ENCODE measurements at regions not wholly inside any gene's neighbourhood (a gene's known extent, or its start where the extent isn't known, plus 50 kb on each side); places are given as distances from the start of the nearest gene placed in this dataset.

GRCh38 chr2:145635706-145636427, 1115.9 kb upstream of the ZEB2 start:
- Histone ChIP-seq H3K4me1 (no peaks in the 10 kb centered on the region), H3K9me3 (no peaks in the 10 kb centered on the region), H3K36me3 (no peaks in the 10 kb centered on the region), H3K27me3 (no peaks in the 10 kb centered on the region), H3K4me3 (no peak overlapping the region), H3K27ac (no peak overlapping the region)
- intact Hi-C loops (cut with DNase I; ENCODE audit: low total_unique reads), result no loop called here
- TF ChIP-seq POLR2A (IDR thresholded peaks at IDR 0.05), result no peak
- TF ChIP-seq POLR2AphosphoS5 (IDR thresholded peaks at IDR 0.05), result no peak
- TF ChIP-seq CTCF (IDR thresholded peaks at IDR 0.05), result no peak
- no peak for DNase-seq (ENCODE audit: low spot score in 2 of 2)

- Histone ChIP-seq H3K4me1 (no peaks in the 10 kb centered on the region), H3K27me3 (no peaks in the 10 kb centered on the region), H3K9me3 (no peaks in the 10 kb centered on the region), H3K27ac (no peak overlapping the region), H3K4me3 (no peak overlapping the region), H3K36me3 (no peaks in the 10 kb centered on the region)
- no peak for DNase-seq (ENCODE audit: low spot score in 2 of 2)
- no peak for TF ChIP-seq CTCF (IDR thresholded peaks at IDR 0.05)
- no peak for TF ChIP-seq POLR2AphosphoS5 (IDR thresholded peaks at IDR 0.05)
- TF ChIP-seq POLR2A (IDR thresholded peaks at IDR 0.05), result no peak
- intact Hi-C loops (cut with DNase I; ENCODE audit: low total_unique reads), result no loop called here
These were observed 1111.6 kb upstream of the ZEB2 start for GRCh38 chr2:145631561-145631960.

GRCh38 chr2:145626301-145626700, 1106.4 kb upstream of the ZEB2 start:
- DNase-seq (ENCODE audit: low spot score in 2 of 2), result no peak
- H3K4me1 ChIP-seq, result no peaks in the 10 kb centered on the region
- no peaks in the 10 kb centered on the region for H3K36me3 ChIP-seq
- H3K27me3 ChIP-seq, result no peaks in the 10 kb centered on the region
- TF ChIP-seq POLR2A (IDR thresholded peaks at IDR 0.05) (no peak), POLR2AphosphoS5 (IDR thresholded peaks at IDR 0.05) (no peak), CTCF (IDR thresholded peaks at IDR 0.05) (no peak)
- intact Hi-C loops (cut with DNase I; ENCODE audit: low total_unique reads), result no loop called here
- H3K4me3 ChIP-seq, result no peak overlapping the region
- no peaks in the 10 kb centered on the region for H3K9me3 ChIP-seq
- no peak overlapping the region for H3K27ac ChIP-seq

GRCh38 chr2:145625111-145625510, 1105.2 kb upstream of the ZEB2 start:
- H3K4me1 ChIP-seq, result no peaks in the 10 kb centered on the region
- H3K27me3 ChIP-seq, result no peaks in the 10 kb centered on the region
- no peak overlapping the region for H3K4me3 ChIP-seq
- H3K9me3 ChIP-seq, result no peaks in the 10 kb centered on the region
- intact Hi-C loops (cut with DNase I; ENCODE audit: low total_unique reads), result no loop called here
- H3K27ac ChIP-seq, result no peak overlapping the region
- no peak for DNase-seq (ENCODE audit: low spot score in 2 of 2)
- TF ChIP-seq POLR2A (IDR thresholded peaks at IDR 0.05), result no peak
- TF ChIP-seq POLR2AphosphoS5 (IDR thresholded peaks at IDR 0.05), result no peak
- no peak for TF ChIP-seq CTCF (IDR thresholded peaks at IDR 0.05)
- H3K36me3 ChIP-seq, result no peaks in the 10 kb centered on the region

GRCh38 chr2:145623136-145623535, 1103.2 kb upstream of the ZEB2 start:
- DNase-seq (ENCODE audit: low spot score in 2 of 2), result no peak
- no peaks in the 10 kb centered on the region for H3K27me3 ChIP-seq
- H3K9me3 ChIP-seq, result no peaks in the 10 kb centered on the region
- H3K27ac ChIP-seq, result no peak overlapping the region
- no peak overlapping the region for H3K4me3 ChIP-seq
- intact Hi-C loops (cut with DNase I; ENCODE audit: low total_unique reads), result no loop called here
- TF ChIP-seq CTCF (IDR thresholded peaks at IDR 0.05), result no peak
- no peak for TF ChIP-seq POLR2A (IDR thresholded peaks at IDR 0.05)
- TF ChIP-seq POLR2AphosphoS5 (IDR thresholded peaks at IDR 0.05), result no peak
- no peaks in the 10 kb centered on the region for H3K4me1 ChIP-seq
- H3K36me3 ChIP-seq, result no peaks in the 10 kb centered on the region
